ENCODE measurements at regions not wholly inside any gene's neighbourhood (a gene's known extent, or its start where the extent isn't known, plus 50 kb on each side); places are given as distances from the start of the nearest gene placed in this dataset.
"Not testable (repeated sequence)": the region's sequence is repeated elsewhere in the genome, so short reads cannot be mapped to it uniquely, and the experiment has no call there.

DNA sequence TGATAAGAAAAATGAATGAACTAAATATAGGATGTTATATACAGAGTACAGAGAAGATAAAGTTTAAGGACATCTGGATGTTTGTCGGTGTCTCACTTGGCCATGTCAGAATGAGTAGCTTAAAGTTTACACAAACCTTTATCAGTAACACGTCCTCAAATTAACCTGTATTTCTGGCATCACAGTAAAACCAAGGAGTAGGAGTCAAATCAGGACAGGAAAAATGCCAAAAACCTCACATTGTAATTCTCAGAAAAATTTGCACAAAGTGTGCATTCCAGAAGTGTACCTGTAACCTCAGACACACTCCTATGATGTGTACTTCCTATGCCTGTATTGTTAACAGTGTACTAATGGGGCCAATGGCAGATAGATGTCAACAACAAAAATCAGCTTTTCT is 139.3 kb downstream of the SMC2 start:
- H3K9me3 Mint-ChIP-seq = no peaks in the 10 kb centered on the region
- H3K4me1 Mint-ChIP-seq (ENCODE audit: low read depth) = no peaks in the 10 kb centered on the region
- H3K36me3 Mint-ChIP-seq (ENCODE audit: low read depth) = no peaks in the 10 kb centered on the region
- H3K27me3 Mint-ChIP-seq (ENCODE audit: insufficient read depth) = no peaks in the 10 kb centered on the region
- H3K27ac Mint-ChIP-seq = no peak overlapping the region
- no peak overlapping the region for H3K4me3 Mint-ChIP-seq
- no peak for DNase-seq
- TF ChIP-seq, protein P1, sequence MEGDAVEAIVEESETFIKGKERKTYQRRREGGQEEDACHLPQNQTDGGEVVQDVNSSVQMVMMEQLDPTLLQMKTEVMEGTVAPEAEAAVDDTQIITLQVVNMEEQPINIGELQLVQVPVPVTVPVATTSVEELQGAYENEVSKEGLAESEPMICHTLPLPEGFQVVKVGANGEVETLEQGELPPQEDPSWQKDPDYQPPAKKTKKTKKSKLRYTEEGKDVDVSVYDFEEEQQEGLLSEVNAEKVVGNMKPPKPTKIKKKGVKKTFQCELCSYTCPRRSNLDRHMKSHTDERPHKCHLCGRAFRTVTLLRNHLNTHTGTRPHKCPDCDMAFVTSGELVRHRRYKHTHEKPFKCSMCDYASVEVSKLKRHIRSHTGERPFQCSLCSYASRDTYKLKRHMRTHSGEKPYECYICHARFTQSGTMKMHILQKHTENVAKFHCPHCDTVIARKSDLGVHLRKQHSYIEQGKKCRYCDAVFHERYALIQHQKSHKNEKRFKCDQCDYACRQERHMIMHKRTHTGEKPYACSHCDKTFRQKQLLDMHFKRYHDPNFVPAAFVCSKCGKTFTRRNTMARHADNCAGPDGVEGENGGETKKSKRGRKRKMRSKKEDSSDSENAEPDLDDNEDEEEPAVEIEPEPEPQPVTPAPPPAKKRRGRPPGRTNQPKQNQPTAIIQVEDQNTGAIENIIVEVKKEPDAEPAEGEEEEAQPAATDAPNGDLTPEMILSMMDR (IDR thresholded peaks at IDR 0.05) = no peak

DNA sequence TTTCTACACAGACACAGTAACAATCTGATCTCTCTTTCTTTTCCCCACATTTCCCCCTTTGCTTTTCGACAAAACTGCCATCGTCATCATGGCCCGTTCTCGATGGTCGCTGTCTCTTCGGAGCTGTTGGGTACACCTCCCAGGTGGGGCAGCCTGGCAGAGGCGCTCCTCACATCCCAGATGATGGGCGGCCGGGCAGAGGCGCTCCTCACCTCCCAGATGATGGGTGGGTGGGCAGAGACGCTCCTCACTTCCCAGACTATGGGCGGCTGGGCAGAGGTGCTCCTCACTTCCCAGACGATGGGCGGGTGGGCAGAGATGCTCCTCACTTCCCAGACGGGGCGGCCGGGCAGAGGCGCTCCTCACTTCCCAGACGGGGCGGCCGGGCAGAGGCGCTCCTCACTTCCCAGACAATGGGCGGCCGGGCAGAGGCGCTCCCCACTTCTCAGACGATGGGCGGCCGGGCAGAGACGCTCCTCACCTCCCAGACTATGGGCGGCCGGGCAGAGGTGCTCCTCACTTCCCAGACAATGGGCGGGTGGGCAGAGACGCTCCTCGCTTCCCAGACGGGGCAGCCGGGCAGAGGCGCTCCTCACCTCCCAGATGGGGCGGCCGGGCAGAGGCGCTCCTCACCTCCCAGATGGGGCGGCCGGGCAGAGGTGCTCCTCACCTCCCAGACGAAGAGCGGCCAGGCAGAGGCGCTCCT is 140.7 kb downstream of the SMC2 start:
- not testable (repeated sequence) for H3K4me1 Mint-ChIP-seq (ENCODE audit: low read depth); H3K27me3 Mint-ChIP-seq (ENCODE audit: insufficient read depth); H3K27ac Mint-ChIP-seq; DNase-seq; H3K36me3 Mint-ChIP-seq (ENCODE audit: low read depth); H3K4me3 Mint-ChIP-seq; H3K9me3 Mint-ChIP-seq

DNA sequence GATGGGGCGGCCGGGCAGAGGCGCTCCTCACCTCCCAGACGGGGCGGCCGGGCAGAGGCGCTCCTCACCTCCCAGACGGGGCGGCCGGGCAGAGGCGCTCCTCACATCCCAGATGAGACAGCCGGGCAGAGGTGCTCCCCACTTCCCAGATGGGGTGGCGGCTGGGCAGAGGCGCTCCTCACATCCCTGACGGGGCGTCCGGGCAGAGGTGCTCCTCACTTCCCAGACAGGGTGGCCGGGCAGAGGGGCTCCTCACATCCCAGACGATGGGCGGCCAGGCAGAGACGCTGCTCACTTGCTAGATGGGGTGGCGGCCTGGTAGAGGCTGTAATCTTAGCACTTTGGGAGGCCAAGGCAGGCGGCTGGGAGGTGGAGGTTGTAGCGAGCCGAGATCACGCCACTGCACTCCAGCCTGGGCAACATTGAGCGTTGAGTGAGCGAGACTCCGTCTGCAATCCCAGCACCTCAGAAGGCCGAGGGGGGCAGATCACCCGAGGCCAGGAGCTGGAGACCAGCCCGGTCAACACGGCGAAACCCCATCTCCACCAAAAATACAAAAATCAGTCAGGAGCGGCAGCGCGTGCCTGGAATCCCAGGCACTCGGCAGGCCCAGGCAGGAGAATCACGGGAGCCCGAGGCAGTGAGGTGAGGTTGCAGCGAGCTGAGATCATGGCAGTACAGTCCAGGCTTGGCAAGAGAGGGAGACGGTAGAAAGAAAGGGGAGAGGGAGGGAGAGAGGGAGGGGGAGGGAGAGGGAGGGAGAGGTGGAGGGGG is 141.4 kb downstream of the SMC2 start:
- not testable (repeated sequence) for H3K9me3 Mint-ChIP-seq; H3K36me3 Mint-ChIP-seq (ENCODE audit: low read depth); H3K4me3 Mint-ChIP-seq; H3K27ac Mint-ChIP-seq; DNase-seq; H3K4me1 Mint-ChIP-seq (ENCODE audit: low read depth); H3K27me3 Mint-ChIP-seq (ENCODE audit: insufficient read depth)

DNA sequence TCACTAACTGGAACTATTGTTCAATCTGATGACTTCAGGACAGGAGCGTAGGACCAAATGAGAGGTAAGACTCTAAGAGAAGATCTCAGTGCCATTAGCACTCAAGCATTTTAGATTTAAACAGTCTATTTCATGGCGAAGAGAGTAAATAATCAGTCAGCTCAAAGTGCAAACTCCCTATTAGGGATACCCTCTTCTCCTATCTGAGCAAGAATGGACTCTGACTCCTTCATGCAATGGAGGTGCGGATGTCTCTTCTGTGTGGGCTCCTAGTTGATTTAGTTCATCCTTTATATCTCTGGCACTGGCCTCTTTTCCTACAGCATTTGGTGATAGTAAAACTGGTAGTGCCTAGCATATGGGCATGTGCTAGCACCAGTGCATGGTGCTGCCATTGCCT is 144.6 kb downstream of the SMC2 start:
- Mint-ChIP-seq H3K9me3 (no peaks in the 10 kb centered on the region; the same call in none of the 2 replicates), H3K36me3 (ENCODE audit: low read depth) (no peaks in the 10 kb centered on the region), H3K4me1 (ENCODE audit: low read depth) (no peaks in the 10 kb centered on the region), H3K4me3 (no peak overlapping the region), H3K27me3 (ENCODE audit: insufficient read depth) (no peaks in the 10 kb centered on the region), H3K27ac (no peak overlapping the region)
- DNase-seq = no peak
- TF ChIP-seq, protein P1 (IDR thresholded peaks at IDR 0.05) = no peak

DNA sequence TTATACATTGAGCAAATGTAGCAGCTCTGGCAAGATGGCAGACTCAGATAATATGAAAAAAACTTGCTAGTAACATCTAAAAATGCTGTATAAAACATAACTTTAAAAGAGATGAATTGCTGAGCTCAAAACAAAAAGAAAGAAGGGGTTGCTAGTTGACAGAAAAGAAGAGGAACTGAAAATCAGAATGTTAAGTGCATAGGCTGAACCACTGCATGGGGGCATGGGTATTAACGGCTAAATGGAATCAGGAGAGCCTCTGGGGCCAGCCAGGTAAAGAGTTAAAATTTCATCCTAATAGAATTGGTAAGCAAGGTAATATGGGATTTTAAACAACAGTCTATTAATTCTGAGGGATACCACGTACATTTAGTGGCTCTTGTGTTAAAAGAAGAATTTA is 146.8 kb downstream of the SMC2 start:
- Mint-ChIP-seq H3K4me3 (no peak overlapping the region), H3K9me3 (no peaks in the 10 kb centered on the region; the same call in none of the 2 replicates), H3K4me1 (ENCODE audit: low read depth) (no peaks in the 10 kb centered on the region), H3K27ac (no peak overlapping the region), H3K27me3 (ENCODE audit: insufficient read depth) (no peaks in the 10 kb centered on the region), H3K36me3 (ENCODE audit: low read depth) (no peaks in the 10 kb centered on the region)
- no peak for DNase-seq
- TF ChIP-seq, protein P1 (IDR thresholded peaks at IDR 0.05) = no peak

DNA sequence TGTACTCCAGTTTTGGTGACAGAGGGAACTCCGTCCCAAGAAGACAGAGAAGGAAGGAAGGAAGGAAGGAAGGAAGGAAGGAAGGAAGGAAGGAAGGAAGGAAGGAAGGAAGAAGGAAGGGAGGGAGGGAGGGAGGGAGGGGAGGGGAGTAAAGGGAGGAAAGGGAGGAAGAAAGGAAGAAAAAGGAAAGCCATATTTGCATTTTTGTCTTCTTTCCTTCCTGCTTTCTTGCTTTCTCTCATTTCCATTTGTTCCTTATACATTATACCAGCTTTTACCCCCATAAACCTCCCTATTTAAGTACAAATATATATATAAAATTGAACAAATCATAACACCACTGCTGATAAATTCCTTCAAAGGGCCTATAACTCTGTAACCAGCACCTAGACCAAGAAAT is 151.8 kb downstream of the SMC2 start:
- no peak for DNase-seq
- H3K4me1 Mint-ChIP-seq (ENCODE audit: low read depth) = no peaks in the 10 kb centered on the region
- TF ChIP-seq, protein P1 (IDR thresholded peaks at IDR 0.05) = no peak
- H3K4me3 Mint-ChIP-seq = no peak overlapping the region
- H3K9me3 Mint-ChIP-seq = peaks cover 5% of the 10 kb centered on the region
- H3K27ac Mint-ChIP-seq = no peak overlapping the region
- H3K36me3 Mint-ChIP-seq (ENCODE audit: low read depth) = no peaks in the 10 kb centered on the region
- no peaks in the 10 kb centered on the region for H3K27me3 Mint-ChIP-seq (ENCODE audit: insufficient read depth)
